ENCODE measurements at regions not wholly inside any gene's neighbourhood (a gene's known extent, or its start where the extent isn't known, plus 50 kb on each side); places are given as distances from the start of the nearest gene placed in this dataset.

DNA sequence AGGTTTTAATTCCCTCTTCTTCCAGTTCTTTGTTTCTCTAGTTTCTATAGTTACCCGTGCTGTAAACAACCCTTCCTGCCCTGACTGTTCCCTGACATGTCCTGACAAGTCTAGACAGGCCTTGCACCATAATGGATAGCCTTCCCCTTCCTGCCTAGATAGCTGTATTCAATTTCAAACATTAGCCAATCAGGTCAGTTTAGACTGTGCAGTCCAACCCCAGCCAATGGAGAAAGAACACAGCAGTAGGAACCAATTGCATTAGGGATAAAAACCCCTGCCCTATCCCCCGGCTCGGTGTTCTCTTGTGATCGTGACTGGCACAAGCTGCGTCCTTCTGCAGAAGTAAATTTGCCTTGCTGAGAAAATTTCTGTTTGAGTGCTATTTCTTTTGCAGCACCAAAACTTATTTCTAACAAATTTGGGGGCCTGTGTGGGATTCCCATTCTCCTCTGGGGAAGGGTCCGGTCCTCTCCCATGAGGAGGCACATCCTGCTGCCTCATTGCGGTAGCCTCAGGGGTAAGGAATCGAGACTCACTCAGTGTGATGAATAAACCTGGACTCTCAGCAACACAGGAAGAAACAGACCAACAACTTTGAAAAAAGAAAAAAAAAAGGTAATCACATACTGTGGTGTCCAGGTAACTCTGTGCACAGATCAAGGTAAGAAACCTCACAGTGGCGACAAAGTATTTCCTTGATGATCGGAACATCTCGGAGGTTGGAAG, 248.7 kb upstream of the ECI2 start:
- TF ChIP-seq POLR2A (IDR thresholded peaks at IDR 0.05) (no peak), CTCF (IDR thresholded peaks at IDR 0.05) (no peak)

Data from lower leg skin (tissue), 3 donors.